GM12864 (cell line): ENCODE measurements at regions not wholly inside any gene's neighbourhood (a gene's known extent, or its start where the extent isn't known, plus 50 kb on each side); places are given as distances from the start of the nearest gene placed in this dataset.

Source experiments
- DNase-seq: peaks from one replicate; pipeline ENCODE4 v3.0.0-alpha.2; 2011; ENCODE audit warnings: low read depth
- H3K4me3 ChIP-seq: 2 replicates; pipeline ENCODE4 v1.5.1; 2011; ENCODE audit warnings: mild to moderate bottlenecking, low read depth, low read length, control low read depth
- CTCF ChIP-seq: IDR thresholded peaks from 2 replicates; pipeline ENCODE4 v1.5.1; 2011; ENCODE audit warnings: low read depth, mild to moderate bottlenecking, moderate library complexity, low read length, control low read depth, inconsistent platforms; ENCODE audit errors: missing control alignments

GRCh38 chr3:72636969-72637597, 211.2 kb downstream of the SHQ1 start:
- H3K4me3 ChIP-seq = no peak overlapping the region
- TF ChIP-seq CTCF = no peak
- no peak for DNase-seq

- DNase-seq = no peak
- TF ChIP-seq CTCF = no peak
- no peak overlapping the region for H3K4me3 ChIP-seq
These were observed 212.7 kb downstream of the SHQ1 start for GRCh38 chr3:72635551-72635950.

DNA sequence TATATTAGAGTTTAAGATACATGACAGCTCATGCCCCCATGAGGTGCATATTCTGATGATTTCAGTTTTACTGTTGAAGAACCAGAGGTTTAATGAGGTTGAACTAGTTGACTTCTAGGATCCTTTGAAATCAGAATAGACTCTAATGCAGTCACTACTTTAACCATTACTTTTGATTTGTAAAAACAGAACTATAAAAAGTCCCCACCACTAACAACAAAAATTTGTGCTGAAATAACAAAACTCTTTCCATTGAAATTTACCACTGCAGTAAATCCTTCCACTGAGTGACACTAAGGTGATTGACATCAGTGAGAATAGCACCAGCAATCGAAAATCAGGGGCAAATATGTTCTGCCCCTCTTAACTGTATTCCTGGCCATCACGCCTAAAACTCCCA, 214.1 kb downstream of the SHQ1 start:
- DNase-seq = no peak
- no peak for TF ChIP-seq CTCF
- H3K4me3 ChIP-seq = no peak overlapping the region

DNA sequence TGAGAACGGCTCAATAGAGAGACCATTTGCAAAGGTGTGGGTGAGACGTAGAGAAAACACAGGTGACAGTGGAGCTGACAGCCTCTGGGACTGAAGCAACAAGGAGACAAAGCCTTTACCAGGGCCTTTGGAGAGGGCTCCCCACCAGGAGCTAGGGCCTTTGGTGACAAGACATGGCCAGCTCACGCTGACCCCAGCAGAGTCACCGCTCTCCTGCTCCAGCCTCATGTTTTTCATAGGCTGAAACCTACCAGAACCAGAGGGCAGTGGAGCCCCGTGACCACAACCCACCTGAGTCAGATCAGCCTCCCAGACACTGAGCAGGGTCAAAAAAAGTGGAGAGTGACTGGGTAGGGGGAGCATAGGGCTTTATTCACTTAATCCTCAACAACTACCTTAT, 214.7 kb downstream of the SHQ1 start:
- no peak for TF ChIP-seq CTCF
- DNase-seq = no peak
- no peak overlapping the region for H3K4me3 ChIP-seq

- H3K4me3 ChIP-seq = no peak overlapping the region
- no peak for TF ChIP-seq CTCF
These were observed 215.1 kb downstream of the SHQ1 start for GRCh38 chr3:72633121-72633520.

GRCh38 chr3:72632129-72632528, 216.1 kb downstream of the SHQ1 start:
- no peak for TF ChIP-seq CTCF
- no peak for DNase-seq

More at GRCh38 chr3:72633121-72633520, 215.1 kb downstream of the SHQ1 start:
- no peak for DNase-seq

DNA sequence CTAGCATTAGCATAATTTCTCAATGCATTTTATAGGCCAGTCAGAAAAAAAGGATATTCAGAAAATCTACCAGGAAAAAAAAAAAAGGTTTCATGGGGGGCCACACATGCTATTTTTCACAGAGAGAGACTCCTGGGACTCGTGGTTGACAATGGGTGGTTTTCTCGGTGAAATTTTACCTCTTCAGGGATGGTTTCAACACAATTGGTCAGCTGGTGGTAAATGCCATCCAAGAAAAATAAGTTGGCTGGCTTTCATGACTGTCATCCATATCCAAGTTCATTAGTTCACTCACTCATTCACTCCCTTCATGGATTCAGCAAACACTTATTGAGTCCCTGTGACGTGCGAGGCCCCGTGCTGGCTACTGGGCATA, 217.3 kb downstream of the SHQ1 start:
- H3K4me3 ChIP-seq = no peak overlapping the region
- no peak for DNase-seq
- TF ChIP-seq CTCF = no peak

More at GRCh38 chr3:72632129-72632528, 216.1 kb downstream of the SHQ1 start:
- H3K4me3 ChIP-seq = no peak overlapping the region
